PFSK-1 (cell line): ENCODE measurements at regions not wholly inside any gene's neighbourhood (a gene's known extent, or its start where the extent isn't known, plus 50 kb on each side); places are given as distances from the start of the nearest gene placed in this dataset.

Experiments used
- POLR2AphosphoS5 ChIP-seq: IDR thresholded peaks from 2 replicates; pipeline ENCODE4 v1.6.1; 2012; ENCODE audit warnings: low read depth, mild to moderate bottlenecking, control low read depth, low read length, moderate library complexity
- TAF1 ChIP-seq: IDR thresholded peaks from 2 replicates; pipeline ENCODE4 v1.6.1; 2012; ENCODE audit warnings: low read length, control low read depth, borderline replicate concordance; ENCODE audit not compliant: insufficient read depth
- TF ChIP-seq, protein P1 (sequence below), 2 experiments: IDR thresholded peaks; 2 replicates each; pipeline versions ENCODE4 v1.6.1 to v1.8.0; 2011 to 2012; ENCODE audit warnings: low read depth in 2 of 2, low read length in 2 of 2, control low read depth in 1 of 2, inconsistent platforms in 1 of 2, mild to moderate bottlenecking in 1 of 2, moderate library complexity in 1 of 2; ENCODE audit not compliant: insufficient read depth in 1 of 2

DNA sequence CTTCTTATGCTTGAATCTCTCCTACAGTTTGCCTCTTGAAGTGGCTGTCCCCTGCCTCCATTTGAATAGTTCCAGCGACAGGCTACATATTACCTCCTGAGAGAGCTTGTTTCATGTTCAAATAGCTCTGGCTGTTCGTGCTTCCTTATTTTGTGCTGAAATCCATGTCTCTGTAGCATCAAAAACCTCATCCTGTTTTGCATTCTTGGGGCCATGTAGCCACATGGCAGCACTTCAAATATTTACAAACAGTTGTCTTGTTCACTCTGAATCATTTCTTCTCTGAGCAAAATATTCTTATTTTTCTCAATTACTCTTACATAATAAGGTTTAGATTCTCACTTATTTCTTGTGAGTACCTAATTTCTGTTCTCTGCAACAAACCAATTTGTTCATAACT lies 1243.1 kb upstream of the NXPH2 start:
- TF ChIP-seq, protein P1, sequence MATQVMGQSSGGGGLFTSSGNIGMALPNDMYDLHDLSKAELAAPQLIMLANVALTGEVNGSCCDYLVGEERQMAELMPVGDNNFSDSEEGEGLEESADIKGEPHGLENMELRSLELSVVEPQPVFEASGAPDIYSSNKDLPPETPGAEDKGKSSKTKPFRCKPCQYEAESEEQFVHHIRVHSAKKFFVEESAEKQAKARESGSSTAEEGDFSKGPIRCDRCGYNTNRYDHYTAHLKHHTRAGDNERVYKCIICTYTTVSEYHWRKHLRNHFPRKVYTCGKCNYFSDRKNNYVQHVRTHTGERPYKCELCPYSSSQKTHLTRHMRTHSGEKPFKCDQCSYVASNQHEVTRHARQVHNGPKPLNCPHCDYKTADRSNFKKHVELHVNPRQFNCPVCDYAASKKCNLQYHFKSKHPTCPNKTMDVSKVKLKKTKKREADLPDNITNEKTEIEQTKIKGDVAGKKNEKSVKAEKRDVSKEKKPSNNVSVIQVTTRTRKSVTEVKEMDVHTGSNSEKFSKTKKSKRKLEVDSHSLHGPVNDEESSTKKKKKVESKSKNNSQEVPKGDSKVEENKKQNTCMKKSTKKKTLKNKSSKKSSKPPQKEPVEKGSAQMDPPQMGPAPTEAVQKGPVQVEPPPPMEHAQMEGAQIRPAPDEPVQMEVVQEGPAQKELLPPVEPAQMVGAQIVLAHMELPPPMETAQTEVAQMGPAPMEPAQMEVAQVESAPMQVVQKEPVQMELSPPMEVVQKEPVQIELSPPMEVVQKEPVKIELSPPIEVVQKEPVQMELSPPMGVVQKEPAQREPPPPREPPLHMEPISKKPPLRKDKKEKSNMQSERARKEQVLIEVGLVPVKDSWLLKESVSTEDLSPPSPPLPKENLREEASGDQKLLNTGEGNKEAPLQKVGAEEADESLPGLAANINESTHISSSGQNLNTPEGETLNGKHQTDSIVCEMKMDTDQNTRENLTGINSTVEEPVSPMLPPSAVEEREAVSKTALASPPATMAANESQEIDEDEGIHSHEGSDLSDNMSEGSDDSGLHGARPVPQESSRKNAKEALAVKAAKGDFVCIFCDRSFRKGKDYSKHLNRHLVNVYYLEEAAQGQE (IDR thresholded peaks at IDR 0.05; ENCODE audit: insufficient read depth in 1 of 2, low read depth in 2 of 2, low read length in 2 of 2): no peak
- no peak for TF ChIP-seq POLR2AphosphoS5
- no peak for TF ChIP-seq TAF1
